ENCODE measurements at regions not wholly inside any gene's neighbourhood (a gene's known extent, or its start where the extent isn't known, plus 50 kb on each side); places are given as distances from the start of the nearest gene placed in this dataset.

DNA sequence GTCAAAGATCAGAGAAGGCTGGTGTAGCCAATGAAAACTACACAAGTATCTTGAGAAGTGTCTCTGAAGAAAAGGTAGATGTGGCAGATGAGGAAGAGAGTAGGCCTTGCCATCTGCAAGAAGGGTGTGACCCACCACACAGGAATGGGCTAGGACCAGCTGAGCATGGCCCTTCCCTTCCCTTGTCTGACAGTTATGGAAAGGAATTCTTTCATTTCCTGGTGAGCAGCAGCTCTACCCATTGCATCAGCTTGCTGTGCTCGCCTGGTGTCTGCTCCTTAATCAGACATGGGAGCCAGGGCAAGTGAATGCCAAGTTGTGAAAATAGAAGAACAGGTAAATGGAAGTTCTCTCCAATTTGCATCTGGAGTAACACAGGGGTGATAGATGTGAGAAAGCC, 145.2 kb upstream of the KRR1 start:
- no peak overlapping the region for H2AFZ ChIP-seq
- no peak overlapping the region for H3K27ac ChIP-seq (ENCODE audit: low read depth)
- H3K36me3 ChIP-seq (ENCODE audit: insufficient read depth), result no peaks in the 10 kb centered on the region
- no peak overlapping the region for H3K4me2 ChIP-seq
- Mint-ChIP-seq H3K9me3 (no peaks in the 10 kb centered on the region), H3K27ac (no peak overlapping the region), H3K4me3 (no peak overlapping the region), H3K4me1 (peaks cover 2% of the 10 kb centered on the region; the same call in 1 of the 3 replicates), H3K36me3 (ENCODE audit: low read depth) (no peaks in the 10 kb centered on the region), H3K27me3 (ENCODE audit: insufficient read depth, low read depth, poor library complexity) (peaks cover 4% of the 10 kb centered on the region)
- H3K27me3 ChIP-seq (ENCODE audit: insufficient read depth), result no peaks in the 10 kb centered on the region
- no peak for DNase-seq (ENCODE audit: low spot score)
- H3K4me3 ChIP-seq, result no peak overlapping the region
- no peaks in the 10 kb centered on the region for H3K9me2 ChIP-seq (ENCODE audit: insufficient read depth)
- H3K79me2 ChIP-seq (replicated peaks; ENCODE audit: insufficient read depth), result no peaks in the 10 kb centered on the region
- no peak for TF ChIP-seq REST (IDR thresholded peaks at IDR 0.05; ENCODE audit: unreplicated experiment)
- TF ChIP-seq, protein P1, sequence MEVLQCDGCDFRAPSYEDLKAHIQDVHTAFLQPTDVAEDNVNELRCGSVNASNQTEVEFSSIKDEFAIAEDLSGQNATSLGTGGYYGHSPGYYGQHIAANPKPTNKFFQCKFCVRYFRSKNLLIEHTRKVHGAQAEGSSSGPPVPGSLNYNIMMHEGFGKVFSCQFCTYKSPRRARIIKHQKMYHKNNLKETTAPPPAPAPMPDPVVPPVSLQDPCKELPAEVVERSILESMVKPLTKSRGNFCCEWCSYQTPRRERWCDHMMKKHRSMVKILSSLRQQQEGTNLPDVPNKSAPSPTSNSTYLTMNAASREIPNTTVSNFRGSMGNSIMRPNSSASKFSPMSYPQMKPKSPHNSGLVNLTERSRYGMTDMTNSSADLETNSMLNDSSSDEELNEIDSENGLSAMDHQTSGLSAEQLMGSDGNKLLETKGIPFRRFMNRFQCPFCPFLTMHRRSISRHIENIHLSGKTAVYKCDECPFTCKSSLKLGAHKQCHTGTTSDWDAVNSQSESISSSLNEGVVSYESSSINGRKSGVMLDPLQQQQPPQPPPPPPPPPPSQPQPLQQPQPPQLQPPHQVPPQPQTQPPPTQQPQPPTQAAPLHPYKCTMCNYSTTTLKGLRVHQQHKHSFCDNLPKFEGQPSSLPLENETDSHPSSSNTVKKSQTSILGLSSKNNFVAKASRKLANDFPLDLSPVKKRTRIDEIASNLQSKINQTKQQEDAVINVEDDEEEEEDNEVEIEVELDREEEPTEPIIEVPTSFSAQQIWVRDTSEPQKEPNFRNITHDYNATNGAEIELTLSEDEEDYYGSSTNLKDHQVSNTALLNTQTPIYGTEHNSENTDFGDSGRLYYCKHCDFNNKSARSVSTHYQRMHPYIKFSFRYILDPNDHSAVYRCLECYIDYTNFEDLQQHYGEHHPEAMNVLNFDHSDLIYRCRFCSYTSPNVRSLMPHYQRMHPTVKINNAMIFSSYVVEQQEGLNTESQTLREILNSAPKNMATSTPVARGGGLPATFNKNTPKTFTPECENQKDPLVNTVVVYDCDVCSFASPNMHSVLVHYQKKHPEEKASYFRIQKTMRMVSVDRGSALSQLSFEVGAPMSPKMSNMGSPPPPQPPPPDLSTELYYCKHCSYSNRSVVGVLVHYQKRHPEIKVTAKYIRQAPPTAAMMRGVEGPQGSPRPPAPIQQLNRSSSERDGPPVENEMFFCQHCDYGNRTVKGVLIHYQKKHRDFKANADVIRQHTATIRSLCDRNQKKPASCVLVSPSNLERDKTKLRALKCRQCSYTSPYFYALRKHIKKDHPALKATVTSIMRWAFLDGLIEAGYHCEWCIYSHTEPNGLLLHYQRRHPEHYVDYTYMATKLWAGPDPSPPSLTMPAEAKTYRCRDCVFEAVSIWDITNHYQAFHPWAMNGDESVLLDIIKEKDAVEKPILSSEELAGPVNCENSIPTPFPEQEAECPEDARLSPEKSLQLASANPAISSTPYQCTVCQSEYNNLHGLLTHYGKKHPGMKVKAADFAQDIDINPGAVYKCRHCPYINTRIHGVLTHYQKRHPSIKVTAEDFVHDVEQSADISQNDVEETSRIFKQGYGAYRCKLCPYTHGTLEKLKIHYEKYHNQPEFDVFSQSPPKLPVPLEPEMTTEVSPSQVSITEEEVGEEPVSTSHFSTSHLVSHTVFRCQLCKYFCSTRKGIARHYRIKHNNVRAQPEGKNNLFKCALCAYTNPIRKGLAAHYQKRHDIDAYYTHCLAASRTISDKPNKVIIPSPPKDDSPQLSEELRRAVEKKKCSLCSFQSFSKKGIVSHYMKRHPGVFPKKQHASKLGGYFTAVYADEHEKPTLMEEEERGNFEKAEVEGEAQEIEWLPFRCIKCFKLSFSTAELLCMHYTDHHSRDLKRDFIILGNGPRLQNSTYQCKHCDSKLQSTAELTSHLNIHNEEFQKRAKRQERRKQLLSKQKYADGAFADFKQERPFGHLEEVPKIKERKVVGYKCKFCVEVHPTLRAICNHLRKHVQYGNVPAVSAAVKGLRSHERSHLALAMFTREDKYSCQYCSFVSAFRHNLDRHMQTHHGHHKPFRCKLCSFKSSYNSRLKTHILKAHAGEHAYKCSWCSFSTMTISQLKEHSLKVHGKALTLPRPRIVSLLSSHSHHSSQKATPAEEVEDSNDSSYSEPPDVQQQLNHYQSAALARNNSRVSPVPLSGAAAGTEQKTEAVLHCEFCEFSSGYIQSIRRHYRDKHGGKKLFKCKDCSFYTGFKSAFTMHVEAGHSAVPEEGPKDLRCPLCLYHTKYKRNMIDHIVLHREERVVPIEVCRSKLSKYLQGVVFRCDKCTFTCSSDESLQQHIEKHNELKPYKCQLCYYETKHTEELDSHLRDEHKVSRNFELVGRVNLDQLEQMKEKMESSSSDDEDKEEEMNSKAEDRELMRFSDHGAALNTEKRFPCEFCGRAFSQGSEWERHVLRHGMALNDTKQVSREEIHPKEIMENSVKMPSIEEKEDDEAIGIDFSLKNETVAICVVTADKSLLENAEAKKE (CRISPR knock-in tag; IDR thresholded peaks at IDR 0.05), result no peak
- TF ChIP-seq ETS1 (IDR thresholded peaks at IDR 0.05), result no peak
- no peak for TF ChIP-seq CREB1 (CRISPR knock-in tag; IDR thresholded peaks at IDR 0.05; ENCODE audit: low read depth)
- TF ChIP-seq CTCF (conservative IDR thresholded peaks at IDR 0.05; ENCODE audit: low read depth in 2 of 2), result no peak
- no peak for TF ChIP-seq STAT1 (IDR thresholded peaks at IDR 0.05; ENCODE audit: unreplicated experiment)
- TF ChIP-seq JUNB (IDR thresholded peaks at IDR 0.05; ENCODE audit: unreplicated experiment), result no peak
- TF ChIP-seq POLR2AphosphoS5 (IDR thresholded peaks at IDR 0.05; ENCODE audit: low read depth), result no peak
- TF ChIP-seq EZH2 (IDR thresholded peaks at IDR 0.05; ENCODE audit: low read depth, unreplicated experiment), result no peak
- TF ChIP-seq NANOG (IDR thresholded peaks at IDR 0.05; ENCODE audit: borderline replicate concordance), result no peak
- TF ChIP-seq ZNF114 (CRISPR knock-in tag; IDR thresholded peaks at IDR 0.05), result no peak
- no peak for TF ChIP-seq EZH2phosphoT487 (IDR thresholded peaks at IDR 0.05; ENCODE audit: unreplicated experiment)
- ATAC-seq, result no peak
- H3K4me1 ChIP-seq (ENCODE audit: insufficient read depth), result no peaks in the 10 kb centered on the region
- no peaks in the 10 kb centered on the region for H3F3A ChIP-seq (replicated peaks; ENCODE audit: low read depth)
- H4K20me1 ChIP-seq (replicated peaks; ENCODE audit: insufficient read depth), result no peaks in the 10 kb centered on the region

All from GM23338 (cell line).